ENCODE measurements at regions not wholly inside any gene's neighbourhood (a gene's known extent, or its start where the extent isn't known, plus 50 kb on each side); places are given as distances from the start of the nearest gene placed in this dataset.

- dilution Hi-C loops (cut with MboI; ENCODE audit: extremely low pct_ligation_motif_present, low sequenced_read_pairs) = no loop called here
- Histone ChIP-seq H3K27me3 (ENCODE audit: control insufficient read depth, extremely low read depth, insufficient read depth, low read length) (no peaks in the 10 kb centered on the region), H3K36me3 (ENCODE audit: control insufficient read depth in 2 of 2, extremely low read depth in 1 of 2, insufficient read depth in 2 of 2, low read length in 2 of 2) (no peaks in the 10 kb centered on the region), H2AFZ (ENCODE audit: control insufficient read depth, low read length) (no peak overlapping the region), H3K79me2 (ENCODE audit: control insufficient read depth, insufficient read depth, low read length) (no peaks in the 10 kb centered on the region), H4K20me1 (ENCODE audit: control insufficient read depth, extremely low read depth, insufficient read depth, low read length) (no peaks in the 10 kb centered on the region), H3K9me1 (ENCODE audit: control insufficient read depth, extremely low read depth, insufficient read depth, low read length) (no peaks in the 10 kb centered on the region), H3K4me2 (ENCODE audit: control insufficient read depth, extremely low read depth, insufficient read depth, low read depth, low read length) (no peak overlapping the region), H3K27ac (ENCODE audit: control insufficient read depth, insufficient read depth, low read length) (no peak overlapping the region), H3K4me1 (ENCODE audit: control insufficient read depth, extremely low read depth, insufficient read depth, low read length) (no peaks in the 10 kb centered on the region), H3K4me3 (ENCODE audit: control insufficient read depth in 2 of 3, extremely low read depth in 1 of 3, insufficient read depth in 2 of 3, low read depth in 1 of 3, low read length in 3 of 3) (no peak overlapping the region), H3K9me3 (ENCODE audit: control insufficient read depth, low read depth, low read length) (no peaks in the 10 kb centered on the region), H3K9ac (ENCODE audit: control insufficient read depth, extremely low read depth, insufficient read depth, low read length) (no peak overlapping the region)
- FAIRE-seq (no peak), DNase-seq (ENCODE audit: low read depth, low spot score) (no peak)
- no peak for TF ChIP-seq CTCF (optimal IDR thresholded peaks at IDR 0.05 in 1 of 3, IDR thresholded peaks at IDR 0.05 in 1 of 3, conservative IDR thresholded peaks at IDR 0.05 in 1 of 3; ENCODE audit: extremely low read depth in 1 of 3, insufficient read depth in 2 of 3, low read length in 3 of 3)
- TF ChIP-seq EZH2 (IDR thresholded peaks at IDR 0.05; ENCODE audit: low read length) = no peak
Measured at GRCh38 chr6:88548891-88549505, 382.9 kb upstream of the CNR1 start.

DNA sequence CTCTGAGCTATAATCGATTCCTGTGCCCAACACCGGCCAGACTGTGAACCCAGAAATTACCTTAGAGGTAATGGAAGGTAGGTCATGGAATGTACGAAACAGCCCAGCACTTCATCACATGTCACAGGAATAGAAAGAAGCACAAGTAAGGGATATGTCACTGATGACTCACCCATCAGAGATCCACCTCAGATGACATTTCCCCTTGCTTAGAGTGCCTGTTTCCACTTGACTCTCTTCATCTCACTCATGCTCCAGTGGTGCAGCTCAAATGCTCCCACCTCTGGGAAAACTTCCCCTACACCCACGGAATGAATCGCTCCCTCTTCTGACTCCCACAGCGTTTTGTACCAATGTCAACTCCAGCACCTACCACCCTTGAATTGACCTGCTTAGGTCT, 381.6 kb upstream of the CNR1 start:
- dilution Hi-C loops (cut with MboI; ENCODE audit: extremely low pct_ligation_motif_present, low sequenced_read_pairs) = no loop called here
- H3K36me3 ChIP-seq (ENCODE audit: control insufficient read depth in 2 of 2, extremely low read depth in 1 of 2, insufficient read depth in 2 of 2, low read length in 2 of 2) = no peaks in the 10 kb centered on the region
- FAIRE-seq (no peak), DNase-seq (ENCODE audit: low read depth, low spot score) (no peak)
- H3K9me3 ChIP-seq (ENCODE audit: control insufficient read depth, low read depth, low read length) = no peaks in the 10 kb centered on the region
- H3K79me2 ChIP-seq (ENCODE audit: control insufficient read depth, insufficient read depth, low read length) = no peaks in the 10 kb centered on the region
- H2AFZ ChIP-seq (ENCODE audit: control insufficient read depth, low read length) = no peak overlapping the region
- H3K27me3 ChIP-seq (ENCODE audit: control insufficient read depth, extremely low read depth, insufficient read depth, low read length) = no peaks in the 10 kb centered on the region
- no peaks in the 10 kb centered on the region for H4K20me1 ChIP-seq (ENCODE audit: control insufficient read depth, extremely low read depth, insufficient read depth, low read length)
- TF ChIP-seq EZH2 (IDR thresholded peaks at IDR 0.05; ENCODE audit: low read length) (no peak), CTCF (optimal IDR thresholded peaks at IDR 0.05 in 1 of 3, IDR thresholded peaks at IDR 0.05 in 1 of 3, conservative IDR thresholded peaks at IDR 0.05 in 1 of 3; ENCODE audit: extremely low read depth in 1 of 3, insufficient read depth in 2 of 3, low read length in 3 of 3) (no peak)
- H3K9ac ChIP-seq (ENCODE audit: control insufficient read depth, extremely low read depth, insufficient read depth, low read length) = no peak overlapping the region
- no peaks in the 10 kb centered on the region for H3K9me1 ChIP-seq (ENCODE audit: control insufficient read depth, extremely low read depth, insufficient read depth, low read length)
- H3K4me3 ChIP-seq (ENCODE audit: control insufficient read depth in 2 of 3, extremely low read depth in 1 of 3, insufficient read depth in 2 of 3, low read depth in 1 of 3, low read length in 3 of 3) = no peak overlapping the region
- H3K27ac ChIP-seq (ENCODE audit: control insufficient read depth, insufficient read depth, low read length) = no peak overlapping the region
- no peaks in the 10 kb centered on the region for H3K4me1 ChIP-seq (ENCODE audit: control insufficient read depth, extremely low read depth, insufficient read depth, low read length)
- H3K4me2 ChIP-seq (ENCODE audit: control insufficient read depth, extremely low read depth, insufficient read depth, low read depth, low read length) = no peak overlapping the region
